B cell (primary cell): ENCODE measurements at regions not wholly inside any gene's neighbourhood (a gene's known extent, or its start where the extent isn't known, plus 50 kb on each side); places are given as distances from the start of the nearest gene placed in this dataset.

Experiments used
- EZH2 ChIP-seq: IDR thresholded peaks from 2 replicates; pipeline ENCODE4 v1.6.1; 2012; ENCODE audit warnings: borderline replicate concordance, low read depth, mild to moderate bottlenecking, moderate library complexity, low read length; ENCODE audit not compliant: insufficient read depth, poor library complexity, severe bottlenecking
- TF ChIP-seq, protein P1 (sequence below): fragments of 200-600 bp; IDR thresholded peaks from one replicate; pipeline ENCODE4 v1.8.0; 2022; ENCODE audit warnings: antibody characterized with exemption, mild to moderate bottlenecking

DNA sequence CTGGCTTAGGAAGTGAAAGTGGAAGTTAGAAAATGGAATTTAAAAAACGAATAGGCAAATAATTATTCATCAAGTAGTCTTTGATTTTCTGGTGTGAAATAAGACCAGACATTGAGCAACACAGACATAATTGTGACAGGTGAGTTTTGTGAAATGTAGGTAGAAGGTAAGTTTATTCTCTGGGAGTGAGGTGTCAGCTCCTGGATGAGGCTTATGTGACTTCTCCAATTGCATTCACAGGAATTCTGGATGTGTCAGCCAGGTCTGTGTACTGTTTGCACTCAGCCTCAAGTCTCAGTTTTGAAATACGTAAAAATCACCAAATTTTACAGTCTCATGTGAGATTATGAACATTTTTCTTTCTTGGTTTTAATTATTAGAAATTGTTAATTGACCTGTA lies 537.6 kb downstream of the CETN3 start:
- TF ChIP-seq, protein P1, sequence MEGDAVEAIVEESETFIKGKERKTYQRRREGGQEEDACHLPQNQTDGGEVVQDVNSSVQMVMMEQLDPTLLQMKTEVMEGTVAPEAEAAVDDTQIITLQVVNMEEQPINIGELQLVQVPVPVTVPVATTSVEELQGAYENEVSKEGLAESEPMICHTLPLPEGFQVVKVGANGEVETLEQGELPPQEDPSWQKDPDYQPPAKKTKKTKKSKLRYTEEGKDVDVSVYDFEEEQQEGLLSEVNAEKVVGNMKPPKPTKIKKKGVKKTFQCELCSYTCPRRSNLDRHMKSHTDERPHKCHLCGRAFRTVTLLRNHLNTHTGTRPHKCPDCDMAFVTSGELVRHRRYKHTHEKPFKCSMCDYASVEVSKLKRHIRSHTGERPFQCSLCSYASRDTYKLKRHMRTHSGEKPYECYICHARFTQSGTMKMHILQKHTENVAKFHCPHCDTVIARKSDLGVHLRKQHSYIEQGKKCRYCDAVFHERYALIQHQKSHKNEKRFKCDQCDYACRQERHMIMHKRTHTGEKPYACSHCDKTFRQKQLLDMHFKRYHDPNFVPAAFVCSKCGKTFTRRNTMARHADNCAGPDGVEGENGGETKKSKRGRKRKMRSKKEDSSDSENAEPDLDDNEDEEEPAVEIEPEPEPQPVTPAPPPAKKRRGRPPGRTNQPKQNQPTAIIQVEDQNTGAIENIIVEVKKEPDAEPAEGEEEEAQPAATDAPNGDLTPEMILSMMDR, result no peak
- no peak for TF ChIP-seq EZH2
